ENCODE measurements at regions not wholly inside any gene's neighbourhood (a gene's known extent, or its start where the extent isn't known, plus 50 kb on each side); places are given as distances from the start of the nearest gene placed in this dataset.

DNA sequence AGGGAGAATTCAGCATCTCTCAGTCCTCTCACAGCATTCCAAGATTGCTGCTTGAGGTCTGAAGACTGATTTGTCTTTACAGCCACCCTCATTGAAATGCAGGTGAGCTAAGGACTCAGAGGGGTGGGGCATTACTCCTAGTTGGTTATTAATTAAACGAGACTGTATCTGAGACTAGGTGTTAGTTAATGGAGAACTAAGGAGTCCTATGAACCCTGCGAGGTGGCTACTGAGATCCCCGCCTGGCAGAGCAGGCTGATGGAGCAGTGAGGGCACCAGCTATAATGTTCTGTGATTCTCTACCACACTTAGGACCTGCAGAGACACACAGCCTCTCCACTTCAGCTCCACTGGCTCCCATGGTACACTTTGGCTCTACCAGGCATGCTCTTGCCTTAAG lies 215.3 kb downstream of the MID1IP1 start:
- no peaks in the 10 kb centered on the region for H3K9me3 Mint-ChIP-seq
- H3K36me3 Mint-ChIP-seq = no peaks in the 10 kb centered on the region
- Histone ChIP-seq H3K27ac (ENCODE audit: low read length) (no peak overlapping the region), H3K4me1 (ENCODE audit: control insufficient read depth, insufficient read depth, low read length) (no peaks in the 10 kb centered on the region), H3K27me3 (ENCODE audit: control insufficient read depth, insufficient read depth, low read length) (no peaks in the 10 kb centered on the region), H3K9me3 (ENCODE audit: control insufficient read depth, insufficient read depth, low read length) (no peaks in the 10 kb centered on the region), H3K4me3 (ENCODE audit: low read length) (no peak overlapping the region), H3K36me3 (ENCODE audit: control insufficient read depth, insufficient read depth, low read length) (no peaks in the 10 kb centered on the region)
- no peak overlapping the region for H3K27ac Mint-ChIP-seq
- H3K4me1 Mint-ChIP-seq = no peaks in the 10 kb centered on the region
- H3K4me3 Mint-ChIP-seq = no peak overlapping the region
- TF ChIP-seq, protein P1, sequence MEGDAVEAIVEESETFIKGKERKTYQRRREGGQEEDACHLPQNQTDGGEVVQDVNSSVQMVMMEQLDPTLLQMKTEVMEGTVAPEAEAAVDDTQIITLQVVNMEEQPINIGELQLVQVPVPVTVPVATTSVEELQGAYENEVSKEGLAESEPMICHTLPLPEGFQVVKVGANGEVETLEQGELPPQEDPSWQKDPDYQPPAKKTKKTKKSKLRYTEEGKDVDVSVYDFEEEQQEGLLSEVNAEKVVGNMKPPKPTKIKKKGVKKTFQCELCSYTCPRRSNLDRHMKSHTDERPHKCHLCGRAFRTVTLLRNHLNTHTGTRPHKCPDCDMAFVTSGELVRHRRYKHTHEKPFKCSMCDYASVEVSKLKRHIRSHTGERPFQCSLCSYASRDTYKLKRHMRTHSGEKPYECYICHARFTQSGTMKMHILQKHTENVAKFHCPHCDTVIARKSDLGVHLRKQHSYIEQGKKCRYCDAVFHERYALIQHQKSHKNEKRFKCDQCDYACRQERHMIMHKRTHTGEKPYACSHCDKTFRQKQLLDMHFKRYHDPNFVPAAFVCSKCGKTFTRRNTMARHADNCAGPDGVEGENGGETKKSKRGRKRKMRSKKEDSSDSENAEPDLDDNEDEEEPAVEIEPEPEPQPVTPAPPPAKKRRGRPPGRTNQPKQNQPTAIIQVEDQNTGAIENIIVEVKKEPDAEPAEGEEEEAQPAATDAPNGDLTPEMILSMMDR (IDR thresholded peaks at IDR 0.05) = no peak
- no peaks in the 10 kb centered on the region for H3K27me3 Mint-ChIP-seq (ENCODE audit: low read depth in 2 of 2)
- ATAC-seq (no peak), DNase-seq (no peak)
- intact Hi-C loops (cut with micrococcal nuclease) = no loop called here
- 90% methylated on average over 3 of the region's 3 CpGs for WGBS (ENCODE audit: insufficient coverage)

GRCh38 chrX:39017077-39017476 lies 215.8 kb downstream of the MID1IP1 start:
- intact Hi-C loops (cut with micrococcal nuclease) = no loop called here
- Mint-ChIP-seq H3K9me3 (no peaks in the 10 kb centered on the region), H3K4me1 (no peaks in the 10 kb centered on the region), H3K27me3 (ENCODE audit: low read depth in 2 of 2) (peaks cover 0 to under 1% of the 10 kb centered on the region in 2 donors), H3K4me3 (no peak overlapping the region), H3K27ac (no peak overlapping the region), H3K36me3 (no peaks in the 10 kb centered on the region)
- Histone ChIP-seq H3K36me3 (ENCODE audit: control insufficient read depth, insufficient read depth, low read length) (no peaks in the 10 kb centered on the region), H3K4me1 (ENCODE audit: control insufficient read depth, insufficient read depth, low read length) (no peaks in the 10 kb centered on the region), H3K9me3 (ENCODE audit: control insufficient read depth, insufficient read depth, low read length) (no peaks in the 10 kb centered on the region), H3K4me3 (ENCODE audit: low read length) (no peak overlapping the region), H3K27me3 (ENCODE audit: control insufficient read depth, insufficient read depth, low read length) (no peaks in the 10 kb centered on the region), H3K27ac (ENCODE audit: low read length) (no peak overlapping the region)
- ATAC-seq (no peak), DNase-seq (no peak)
- TF ChIP-seq, protein P1 (IDR thresholded peaks at IDR 0.05) = no peak
- 82% methylated on average over 3 of the region's 4 CpGs for WGBS (ENCODE audit: insufficient coverage)

DNA sequence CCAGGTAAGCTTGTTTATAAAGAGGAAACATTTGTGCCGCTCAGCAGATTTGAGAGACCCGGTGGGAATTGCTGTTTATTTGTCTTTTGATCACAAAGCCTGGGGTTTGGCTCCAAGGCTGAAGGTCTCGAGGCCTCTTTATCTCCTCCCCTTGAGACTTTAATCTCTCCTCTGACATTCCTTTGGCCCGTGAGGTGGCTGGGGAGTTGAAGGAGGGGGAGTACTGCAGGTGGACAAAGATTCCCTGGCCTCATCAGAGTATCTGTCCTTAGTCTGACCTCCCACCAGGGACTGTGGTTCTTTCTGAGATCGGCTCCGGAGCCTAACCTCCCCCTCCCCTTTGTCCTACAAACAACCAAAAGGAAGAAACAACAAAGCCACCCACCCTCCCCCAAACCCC lies 216.5 kb downstream of the MID1IP1 start:
- Mint-ChIP-seq H3K4me3 (no peak overlapping the region), H3K27me3 (ENCODE audit: low read depth in 2 of 2) (peaks cover 0 to 7% of the 10 kb centered on the region in 2 donors), H3K9me3 (no peaks in the 10 kb centered on the region), H3K36me3 (no peaks in the 10 kb centered on the region), H3K27ac (no peak overlapping the region), H3K4me1 (no peaks in the 10 kb centered on the region)
- WGBS (ENCODE audit: insufficient coverage) = 57% methylated on average over 2 of the region's 6 CpGs
- Histone ChIP-seq H3K4me1 (ENCODE audit: control insufficient read depth, insufficient read depth, low read length) (no peaks in the 10 kb centered on the region), H3K4me3 (ENCODE audit: low read length) (no peak overlapping the region), H3K27ac (ENCODE audit: low read length) (no peak overlapping the region), H3K27me3 (ENCODE audit: control insufficient read depth, insufficient read depth, low read length) (no peaks in the 10 kb centered on the region), H3K9me3 (ENCODE audit: control insufficient read depth, insufficient read depth, low read length) (no peaks in the 10 kb centered on the region), H3K36me3 (ENCODE audit: control insufficient read depth, insufficient read depth, low read length) (no peaks in the 10 kb centered on the region)
- ATAC-seq (no peak), DNase-seq (no peak)
- intact Hi-C loops (cut with micrococcal nuclease) = no loop called here
- TF ChIP-seq, protein P1 (IDR thresholded peaks at IDR 0.05) = no peak

GRCh38 chrX:39018541-39018940 lies 217.3 kb downstream of the MID1IP1 start:
- no peaks in the 10 kb centered on the region for H3K4me1 ChIP-seq (ENCODE audit: control insufficient read depth, insufficient read depth, low read length)
- H3K27me3 ChIP-seq (ENCODE audit: control insufficient read depth, insufficient read depth, low read length) = no peaks in the 10 kb centered on the region
- Mint-ChIP-seq H3K27me3 (ENCODE audit: low read depth in 2 of 2) (peaks cover 0 to 15% of the 10 kb centered on the region in 2 donors), H3K9me3 (no peaks in the 10 kb centered on the region), H3K4me3 (no peak overlapping the region), H3K27ac (no peak overlapping the region), H3K36me3 (no peaks in the 10 kb centered on the region), H3K4me1 (no peaks in the 10 kb centered on the region)
- intact Hi-C loops (cut with micrococcal nuclease) = no loop called here
- no peaks in the 10 kb centered on the region for H3K9me3 ChIP-seq (ENCODE audit: control insufficient read depth, insufficient read depth, low read length)
- no peak for ATAC-seq
- 60% methylated on average over 1 of the region's 3 CpGs for WGBS (ENCODE audit: insufficient coverage)
- no peak overlapping the region for H3K4me3 ChIP-seq (ENCODE audit: low read length)
- no peak for DNase-seq
- no peak overlapping the region for H3K27ac ChIP-seq (ENCODE audit: low read length)
- TF ChIP-seq, protein P1 (IDR thresholded peaks at IDR 0.05) = no peak
- H3K36me3 ChIP-seq (ENCODE audit: control insufficient read depth, insufficient read depth, low read length) = no peaks in the 10 kb centered on the region

Data from natural killer cell (primary cell).